GM19239 (cell line): ENCODE measurements at regions not wholly inside any gene's neighbourhood (a gene's known extent, or its start where the extent isn't known, plus 50 kb on each side); places are given as distances from the start of the nearest gene placed in this dataset.
A peak's percentile ranks its signal among the peaks of the same experiment; 100 is the strongest.
"Not testable (repeated sequence)": the region's sequence is repeated elsewhere in the genome, so short reads cannot be mapped to it uniquely, and the experiment has no call there.

Source experiments
- DNase-seq: peaks from one replicate; pipeline ENCODE4 v3.0.0; 2011; ENCODE audit warnings: low spot score; ENCODE audit not compliant: insufficient read length
- FAIRE-seq: peaks from 2 replicates; lab custom pipeline; 2011; peaks lifted over from hg19 to GRCh38; lab: Jason Lieb, UNC

GRCh38 chr12:14200598-14200997, 164.9 kb upstream of the ATF7IP start:
- FAIRE-seq (no peak), DNase-seq (no peak)

GRCh38 chr12:14201291-14201690, 164.2 kb upstream of the ATF7IP start:
- no peak for FAIRE-seq
- DNase-seq: no peak

GRCh38 chr12:14207905-14208551, 157.5 kb upstream of the ATF7IP start:
- FAIRE-seq (no peak), DNase-seq (no peak)

GRCh38 chr12:14211947-14212387, 153.5 kb upstream of the ATF7IP start:
- DNase-seq: no peak
- FAIRE-seq: no peak

DNA sequence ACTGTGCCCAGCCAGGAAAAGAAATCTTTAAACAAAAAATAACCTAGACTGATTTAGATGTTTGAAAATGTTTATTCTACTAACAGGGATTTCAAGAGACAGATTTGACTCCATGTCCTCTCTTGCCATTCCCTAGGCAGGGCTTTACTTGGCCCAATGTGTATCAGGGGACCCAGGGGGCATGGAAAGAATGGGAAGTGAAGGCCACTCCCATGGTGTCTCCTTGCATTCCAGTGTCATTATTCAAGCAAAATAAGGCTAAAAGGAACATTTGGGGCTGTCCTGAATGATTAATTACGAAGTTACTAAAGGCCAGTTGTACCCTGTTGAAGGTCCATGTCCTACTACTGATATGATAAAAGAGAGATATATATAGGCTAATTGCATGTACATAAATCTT, 151.9 kb upstream of the ATF7IP start:
- no peak for FAIRE-seq

DNA sequence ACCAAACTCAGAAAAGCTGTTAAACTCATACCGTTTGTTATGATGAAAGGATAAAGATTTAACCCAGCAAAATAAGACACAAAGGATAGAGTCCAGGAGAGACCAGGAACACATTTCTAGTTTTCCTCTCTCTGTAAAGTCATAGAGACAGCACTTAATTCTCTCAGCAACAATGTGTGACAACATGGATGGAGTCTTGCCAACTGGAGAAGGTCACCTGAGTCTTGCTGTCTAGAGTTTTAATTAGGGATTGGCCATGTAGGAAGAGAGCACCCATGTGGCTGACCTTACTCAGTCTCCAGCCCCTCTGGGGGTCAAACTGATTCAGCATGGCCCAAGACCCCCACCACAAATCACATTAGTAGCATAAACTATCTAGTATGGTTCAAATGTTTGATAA, 151.0 kb upstream of the ATF7IP start:
- no peak for FAIRE-seq
- no peak for DNase-seq

More for the DNA sequence above, 151.9 kb upstream of the ATF7IP start:
- DNase-seq: no peak

DNA sequence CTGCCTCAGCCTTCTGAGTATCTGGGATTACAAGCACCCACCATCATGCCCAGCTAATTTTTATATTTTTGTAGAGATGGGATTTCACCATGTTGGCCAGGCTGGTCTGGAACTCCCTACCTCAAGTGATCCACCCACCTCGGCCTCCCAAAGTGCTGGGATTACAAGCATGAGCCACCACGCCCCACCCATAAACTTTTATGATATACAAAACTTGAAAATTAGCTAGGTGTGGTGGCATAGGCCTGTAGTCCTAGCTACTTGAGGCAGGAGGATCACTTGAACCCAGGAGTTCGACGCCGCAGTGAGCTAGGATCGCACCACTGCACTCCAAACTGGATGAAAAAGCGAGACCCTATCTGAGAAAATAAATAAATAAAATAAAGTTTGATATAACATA, 149.5 kb upstream of the ATF7IP start:
- DNase-seq, FAIRE-seq: not testable (repeated sequence)

- no peak for DNase-seq
- FAIRE-seq: peak; percentile 83
Measured at GRCh38 chr12:14216405-14217294, 148.8 kb upstream of the ATF7IP start.

DNA sequence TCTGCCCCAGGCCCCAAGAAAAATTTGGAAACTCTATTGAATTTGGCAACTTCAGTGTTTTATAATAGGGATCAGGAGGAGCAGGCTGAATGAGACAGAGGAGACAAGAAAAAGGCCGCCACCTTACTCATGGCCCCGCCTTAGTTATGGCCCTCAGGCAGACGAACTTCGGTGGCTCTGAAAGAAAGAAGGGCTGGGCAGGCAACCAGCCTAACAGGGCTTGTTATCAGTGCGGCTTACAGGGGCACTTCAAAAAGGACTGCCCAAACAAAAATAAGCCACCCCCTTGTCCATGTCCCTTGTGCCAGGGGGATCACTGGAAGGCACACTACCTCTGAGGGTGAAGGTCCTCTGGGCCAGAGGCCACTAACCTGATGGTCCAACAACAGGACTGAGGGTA, 146.3 kb upstream of the ATF7IP start:
- DNase-seq: no peak
- no peak for FAIRE-seq

DNA sequence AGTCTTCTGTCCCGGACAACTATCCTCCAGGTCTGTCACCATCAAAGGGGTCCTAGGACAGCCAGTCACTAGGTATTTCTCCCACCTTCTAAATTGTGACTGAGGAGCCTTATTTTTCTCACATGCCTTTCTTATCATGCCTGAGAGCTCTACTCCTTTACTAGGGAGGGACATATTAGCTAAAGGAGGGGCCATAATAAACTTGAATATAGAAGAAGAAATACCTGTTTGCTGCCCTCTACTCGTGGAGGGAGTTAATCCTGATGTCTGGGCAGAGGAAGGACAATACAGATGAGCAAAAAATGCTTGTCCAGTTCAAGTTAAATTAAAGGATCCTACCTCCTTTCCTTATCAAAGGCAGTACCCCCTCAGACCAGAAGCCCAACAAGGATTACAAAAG, 145.8 kb upstream of the ATF7IP start:
- FAIRE-seq, DNase-seq: not testable (repeated sequence)

- DNase-seq (no peak), FAIRE-seq (no peak)
Measured at GRCh38 chr12:14225064-14225463, 140.4 kb upstream of the ATF7IP start.

GRCh38 chr12:14235176-14235575, 130.3 kb upstream of the ATF7IP start:
- FAIRE-seq, DNase-seq: not testable (repeated sequence)

DNA sequence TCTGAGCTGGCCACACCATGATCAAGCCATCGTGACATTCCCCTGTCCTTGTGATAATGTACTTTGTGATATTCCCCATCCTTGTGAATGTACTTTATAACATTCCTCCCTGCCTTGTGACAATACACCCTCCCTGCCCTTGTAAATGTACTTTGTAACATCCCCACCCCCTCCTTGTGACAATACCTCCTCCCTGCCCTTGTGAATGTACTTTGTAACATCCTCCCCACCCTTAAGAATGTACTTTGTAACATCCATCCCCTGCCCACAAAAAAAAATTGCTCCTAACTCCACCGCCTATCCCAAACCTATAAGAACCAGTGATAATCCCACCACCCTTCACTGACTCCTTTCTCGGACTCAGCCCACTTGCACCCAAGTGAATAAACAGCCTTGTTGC, 128.8 kb upstream of the ATF7IP start:
- DNase-seq, FAIRE-seq: not testable (repeated sequence)

DNA sequence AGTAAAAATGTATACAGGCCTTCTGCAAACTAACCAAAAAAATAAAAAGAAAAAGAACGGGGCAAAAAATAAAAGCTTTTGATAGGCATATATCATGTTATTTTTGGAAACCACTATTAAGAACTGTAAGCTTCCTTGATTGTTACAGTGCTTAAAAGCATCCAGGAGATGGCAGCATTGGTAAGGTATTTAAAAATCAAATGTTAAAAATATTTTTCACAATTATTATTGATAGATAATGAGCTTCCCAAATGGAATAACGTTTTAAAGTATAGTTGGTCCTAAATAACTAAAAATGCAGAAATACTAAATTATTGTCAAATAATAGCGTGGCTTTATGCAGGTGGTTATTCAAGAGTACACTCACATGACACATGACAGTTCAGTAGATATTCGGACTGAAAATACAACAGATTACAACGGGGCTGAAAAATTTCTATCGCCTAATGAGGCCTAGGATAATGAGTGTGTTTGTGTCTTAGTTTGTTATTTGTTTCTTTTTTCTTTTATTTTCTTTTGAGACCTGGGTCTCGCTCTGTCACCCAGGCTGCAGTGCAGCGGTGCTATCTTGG, 127.2 kb upstream of the ATF7IP start:
- FAIRE-seq (peak; percentile 26), DNase-seq (no peak)

DNA sequence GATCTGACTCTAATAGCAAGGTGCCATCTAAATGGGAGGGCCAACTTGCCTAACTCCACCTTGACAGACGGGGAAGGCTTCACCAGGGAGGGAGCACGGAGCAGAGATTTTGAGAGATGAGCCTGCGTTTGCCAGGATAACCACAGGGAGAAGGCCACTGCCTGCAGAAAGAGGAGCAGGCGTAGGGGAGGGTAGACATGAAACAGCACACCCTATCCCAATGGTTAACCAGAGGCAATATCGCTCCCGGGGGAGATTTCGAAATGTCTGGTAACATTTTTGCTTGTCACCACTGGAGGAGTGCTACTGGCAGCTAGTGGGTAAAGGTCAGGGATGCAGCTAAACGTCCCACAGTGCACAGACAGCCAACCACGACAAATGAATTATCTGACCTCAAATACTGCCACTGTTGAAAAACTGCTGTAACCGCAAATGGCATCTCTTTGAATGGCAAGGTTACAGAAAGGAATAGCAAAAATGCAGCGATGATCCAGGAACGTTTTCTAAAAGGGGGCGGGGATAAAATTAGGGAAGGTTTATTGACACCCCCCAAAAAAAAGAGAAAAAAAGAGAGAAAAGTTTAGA, 126.0 kb upstream of the ATF7IP start:
- no peak for FAIRE-seq

DNA sequence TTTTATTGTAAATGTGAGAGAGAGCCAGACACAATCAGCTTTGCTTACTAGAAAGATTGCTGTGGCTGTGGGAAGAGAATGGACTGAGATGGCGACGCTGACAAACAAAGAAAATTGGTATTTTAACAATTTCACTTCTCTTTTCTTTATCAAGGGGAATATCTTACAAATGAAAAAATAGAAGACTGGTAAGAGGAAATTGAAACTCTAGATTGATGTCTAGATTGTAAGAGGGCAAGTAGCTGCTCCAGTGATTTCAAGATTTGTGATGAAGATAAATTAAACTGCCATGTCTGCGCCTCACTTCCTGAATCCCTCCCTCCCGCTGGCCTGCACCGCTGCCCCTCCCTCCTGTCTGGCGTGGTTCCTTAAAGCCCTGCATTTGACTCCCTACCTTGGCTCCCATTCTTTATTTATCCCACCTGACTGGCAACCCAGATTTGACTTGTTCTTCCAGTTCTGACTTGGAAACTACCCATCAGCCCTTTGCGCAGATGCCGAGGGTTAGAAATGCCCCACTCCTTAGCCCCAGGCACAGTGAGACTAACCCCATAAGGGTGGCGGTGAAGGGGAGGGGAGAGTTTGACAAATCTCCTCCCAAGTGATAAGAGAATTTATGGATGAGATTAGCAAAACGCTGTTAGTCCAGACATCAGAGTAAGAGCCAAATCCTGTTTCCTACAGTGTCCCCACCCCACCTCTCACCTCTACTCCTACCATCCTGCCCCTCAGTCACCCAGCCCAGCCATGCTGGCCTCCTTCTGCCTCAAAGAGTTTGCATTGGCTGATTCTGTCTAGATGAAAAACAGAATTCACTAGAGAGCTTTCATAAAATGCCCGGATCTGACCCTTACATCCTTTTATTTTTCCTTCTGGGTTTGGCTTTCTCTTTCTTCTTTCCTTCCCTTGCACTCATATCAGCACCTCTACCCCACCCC, 125.3 kb upstream of the ATF7IP start:
- peak; percentile 92 for FAIRE-seq
- DNase-seq: no peak

More for the DNA sequence above, 126.0 kb upstream of the ATF7IP start:
- DNase-seq: no peak

DNA sequence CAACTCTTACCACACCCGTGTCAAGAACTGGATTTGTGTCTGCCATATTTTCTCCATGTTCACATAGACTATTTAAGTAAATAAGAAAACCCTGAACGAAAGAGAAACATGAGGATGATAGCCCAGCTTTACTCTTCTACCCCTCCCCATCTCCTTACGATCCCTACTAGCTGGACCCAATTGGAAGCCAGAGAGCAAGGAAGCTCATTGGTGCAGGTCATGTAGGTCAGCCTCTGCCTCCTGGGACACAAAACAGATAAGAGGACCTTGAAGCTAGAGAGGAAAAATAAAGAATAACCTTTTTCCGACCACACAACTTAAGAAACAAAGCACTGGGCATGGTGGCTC, 124.6 kb upstream of the ATF7IP start:
- no peak for FAIRE-seq
- no peak for DNase-seq

DNA sequence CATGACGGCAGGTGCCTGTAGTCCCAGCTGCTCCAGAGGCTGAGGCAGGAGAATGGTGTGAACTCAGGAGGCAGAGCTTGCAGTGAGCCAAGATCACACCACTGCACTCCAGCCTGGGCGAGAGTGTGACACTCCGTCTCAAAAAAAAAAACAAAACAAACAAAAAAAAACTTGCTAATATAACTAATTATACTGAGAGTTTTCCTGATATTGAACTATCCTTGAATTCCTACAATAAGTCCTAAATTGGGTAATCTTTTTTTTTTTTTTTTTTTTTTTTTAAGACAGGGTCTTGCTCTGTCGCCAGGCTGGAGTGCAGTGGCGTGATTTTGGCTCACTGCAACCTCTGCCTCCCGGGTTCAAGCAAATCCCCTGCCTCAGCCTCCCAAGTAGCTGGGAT, 122.7 kb upstream of the ATF7IP start:
- DNase-seq, FAIRE-seq: not testable (repeated sequence)

- no peak for DNase-seq
- no peak for FAIRE-seq
Measured at GRCh38 chr12:14243941-14244340, 121.5 kb upstream of the ATF7IP start.
